Epithelial cell of esophagus (primary cell): ENCODE measurements at regions not wholly inside any gene's neighbourhood (a gene's known extent, or its start where the extent isn't known, plus 50 kb on each side); places are given as distances from the start of the nearest gene placed in this dataset.
"Not testable (repeated sequence)": the region's sequence is repeated elsewhere in the genome, so short reads cannot be mapped to it uniquely, and the experiment has no call there.

Source experiments
- DNase-seq: peaks from one replicate; pipeline ENCODE4 v3.0.0; 2010; ENCODE audit warnings: low read depth
- H3K4me3 ChIP-seq: 2 replicates; pipeline ENCODE4 v1.5.1; 2011; ENCODE audit warnings: mild to moderate bottlenecking, low read length, control low read depth
- TF ChIP-seq, protein P1 (sequence below): IDR thresholded peaks from 2 replicates; pipeline ENCODE4 v1.5.1; 2011; ENCODE audit warnings: low read depth, mild to moderate bottlenecking, low read length, control low read depth, inconsistent platforms; ENCODE audit not compliant: insufficient read depth; ENCODE audit errors: missing control alignments

DNA sequence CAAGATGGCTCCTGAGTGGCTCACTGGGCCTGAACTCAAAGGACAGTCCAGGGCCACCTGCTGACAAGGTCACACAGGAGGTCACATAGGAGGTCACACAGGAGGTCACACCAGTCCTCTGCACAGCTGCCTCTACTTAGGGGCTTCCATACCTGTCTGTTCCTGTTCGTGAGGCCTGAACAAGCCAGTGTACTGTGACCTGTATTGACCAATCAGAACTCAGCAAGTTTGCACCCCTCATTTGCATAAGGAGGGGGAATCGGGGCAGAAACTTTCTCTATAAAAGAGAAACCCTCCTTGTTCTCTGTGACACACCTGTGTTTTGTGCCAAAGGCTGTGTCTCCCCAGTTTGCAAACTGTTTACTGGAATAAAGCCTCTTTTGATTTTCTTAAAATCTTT lies 478.9 kb downstream of the EIPR1 start:
- H3K4me3 ChIP-seq = no peak overlapping the region
- no peak for DNase-seq
- TF ChIP-seq, protein P1, sequence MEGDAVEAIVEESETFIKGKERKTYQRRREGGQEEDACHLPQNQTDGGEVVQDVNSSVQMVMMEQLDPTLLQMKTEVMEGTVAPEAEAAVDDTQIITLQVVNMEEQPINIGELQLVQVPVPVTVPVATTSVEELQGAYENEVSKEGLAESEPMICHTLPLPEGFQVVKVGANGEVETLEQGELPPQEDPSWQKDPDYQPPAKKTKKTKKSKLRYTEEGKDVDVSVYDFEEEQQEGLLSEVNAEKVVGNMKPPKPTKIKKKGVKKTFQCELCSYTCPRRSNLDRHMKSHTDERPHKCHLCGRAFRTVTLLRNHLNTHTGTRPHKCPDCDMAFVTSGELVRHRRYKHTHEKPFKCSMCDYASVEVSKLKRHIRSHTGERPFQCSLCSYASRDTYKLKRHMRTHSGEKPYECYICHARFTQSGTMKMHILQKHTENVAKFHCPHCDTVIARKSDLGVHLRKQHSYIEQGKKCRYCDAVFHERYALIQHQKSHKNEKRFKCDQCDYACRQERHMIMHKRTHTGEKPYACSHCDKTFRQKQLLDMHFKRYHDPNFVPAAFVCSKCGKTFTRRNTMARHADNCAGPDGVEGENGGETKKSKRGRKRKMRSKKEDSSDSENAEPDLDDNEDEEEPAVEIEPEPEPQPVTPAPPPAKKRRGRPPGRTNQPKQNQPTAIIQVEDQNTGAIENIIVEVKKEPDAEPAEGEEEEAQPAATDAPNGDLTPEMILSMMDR = no peak

DNA sequence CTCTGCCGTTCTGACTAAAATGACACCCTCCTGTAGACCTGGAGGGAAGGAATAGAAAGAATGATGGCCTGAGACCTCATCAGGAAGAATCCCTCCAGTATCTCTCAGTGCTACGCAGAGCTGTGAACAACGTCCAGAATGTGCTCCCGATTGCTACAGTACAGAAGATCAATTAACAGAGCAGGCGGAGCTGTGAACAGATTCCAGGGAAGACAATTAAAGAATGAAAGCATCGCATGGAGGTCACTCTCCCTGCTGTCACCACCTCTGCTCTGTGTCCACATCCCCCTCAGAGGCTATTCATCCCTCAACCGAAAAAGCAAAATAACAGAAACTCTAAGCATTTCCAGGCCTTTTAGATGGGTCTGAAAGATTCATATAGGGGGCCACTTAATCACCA lies 481.0 kb downstream of the EIPR1 start:
- H3K4me3 ChIP-seq = no peak overlapping the region
- no peak for DNase-seq
- TF ChIP-seq, protein P1 = no peak

DNA sequence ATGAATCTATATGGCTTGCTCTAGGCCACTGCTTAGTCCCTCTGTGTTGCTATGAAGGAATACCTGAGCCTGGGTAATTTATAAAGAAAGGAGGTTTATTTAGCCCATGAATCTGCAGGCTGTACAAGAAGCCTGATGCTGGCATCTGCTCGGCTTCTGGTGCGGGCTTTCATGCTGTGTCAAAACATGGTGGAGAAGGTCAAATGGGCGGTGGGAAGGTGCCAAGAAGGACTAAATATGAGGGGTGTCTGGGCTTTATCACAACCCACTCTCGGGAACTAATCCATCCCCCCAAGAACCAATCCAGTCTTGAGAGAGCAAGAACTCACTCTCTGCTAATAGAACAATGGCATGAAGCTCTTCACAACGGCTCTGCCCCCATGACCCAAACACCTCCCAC lies 481.6 kb downstream of the EIPR1 start:
- DNase-seq = no peak
- TF ChIP-seq, protein P1 = no peak
- H3K4me3 ChIP-seq = no peak overlapping the region

DNA sequence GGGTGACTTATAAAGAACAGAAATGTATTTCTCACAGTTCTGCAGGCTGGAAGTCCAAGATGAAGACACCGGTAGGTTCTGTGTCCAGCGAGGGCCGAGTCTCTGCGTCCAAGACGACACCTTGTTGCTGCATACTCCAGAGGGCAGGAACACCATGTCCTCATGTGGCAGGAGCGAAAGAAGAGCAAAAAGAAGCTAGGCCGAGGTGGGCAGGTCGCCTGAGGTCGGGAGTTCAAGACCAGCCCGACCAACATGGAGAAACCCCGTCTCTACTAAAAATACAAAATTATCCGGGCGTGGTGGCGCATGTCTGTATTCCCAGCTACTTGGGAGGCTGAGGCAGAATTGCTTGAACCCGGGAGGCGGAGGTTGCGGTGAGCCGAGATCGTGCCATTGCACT lies 483.6 kb downstream of the EIPR1 start:
- not testable (repeated sequence) for DNase-seq, H3K4me3 ChIP-seq

DNA sequence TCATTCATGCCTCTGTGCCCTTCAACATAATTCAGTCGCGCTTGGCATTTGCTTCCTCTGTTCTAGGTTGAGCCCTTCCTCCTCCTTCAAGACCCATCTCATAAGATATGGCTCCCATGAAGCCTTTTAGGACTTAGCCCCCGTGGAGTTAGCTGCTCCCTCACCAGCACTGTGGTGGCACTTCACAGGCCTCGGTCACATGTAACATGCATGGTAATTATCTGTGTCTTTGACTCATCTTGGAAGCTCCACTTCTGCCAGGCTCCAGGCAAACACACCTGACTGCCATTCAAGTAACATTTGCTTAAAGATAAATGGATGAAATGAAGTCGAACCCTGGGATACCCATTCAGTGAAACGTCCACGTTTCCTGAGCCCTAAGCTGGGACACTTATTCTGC lies 484.7 kb downstream of the EIPR1 start:
- TF ChIP-seq, protein P1 = no peak
- no peak overlapping the region for H3K4me3 ChIP-seq

DNA sequence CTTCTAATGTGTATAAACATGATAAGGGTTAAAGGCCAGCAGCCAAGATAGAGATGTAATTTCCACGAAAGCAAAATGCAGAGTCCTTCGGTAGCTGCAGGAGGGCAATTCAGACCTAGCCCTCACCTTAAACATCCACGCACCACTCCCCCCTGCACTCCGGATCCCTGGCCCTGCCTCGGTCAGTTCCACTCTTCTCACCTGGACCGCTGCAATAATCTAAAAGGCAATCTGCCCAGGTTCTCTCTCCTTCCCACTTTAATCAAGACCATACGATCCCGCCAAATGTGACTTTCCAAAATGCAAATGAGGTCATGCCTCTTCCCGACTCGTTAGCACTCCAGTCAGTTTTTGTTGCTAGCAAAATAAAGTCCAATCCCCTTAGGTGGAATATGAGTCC lies 485.2 kb downstream of the EIPR1 start:
- no peak overlapping the region for H3K4me3 ChIP-seq
- DNase-seq = no peak
- TF ChIP-seq, protein P1 = no peak

More for the DNA sequence above, 484.7 kb downstream of the EIPR1 start:
- DNase-seq = no peak

DNA sequence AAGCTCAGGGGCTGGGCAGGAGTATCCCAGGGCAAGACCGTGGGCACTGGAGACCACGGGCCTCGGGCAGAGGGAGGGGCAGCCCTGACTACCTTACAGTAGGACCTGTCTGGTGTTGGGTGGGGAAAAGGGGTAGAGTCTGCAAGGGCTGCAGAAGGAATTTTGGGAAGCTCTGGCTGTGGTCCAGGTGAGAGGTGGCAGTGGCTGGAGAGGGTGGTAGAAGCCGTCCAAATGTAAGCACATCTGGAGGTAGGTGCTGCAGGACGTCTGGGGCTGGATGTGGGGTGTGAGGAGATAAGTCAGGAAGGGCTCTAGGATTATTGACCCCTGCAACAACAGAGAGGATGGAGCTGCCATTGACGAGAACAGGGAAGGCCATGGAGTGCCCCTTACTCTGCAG lies 486.7 kb downstream of the EIPR1 start:
- no peak for DNase-seq
- TF ChIP-seq, protein P1 = no peak
- no peak overlapping the region for H3K4me3 ChIP-seq

DNA sequence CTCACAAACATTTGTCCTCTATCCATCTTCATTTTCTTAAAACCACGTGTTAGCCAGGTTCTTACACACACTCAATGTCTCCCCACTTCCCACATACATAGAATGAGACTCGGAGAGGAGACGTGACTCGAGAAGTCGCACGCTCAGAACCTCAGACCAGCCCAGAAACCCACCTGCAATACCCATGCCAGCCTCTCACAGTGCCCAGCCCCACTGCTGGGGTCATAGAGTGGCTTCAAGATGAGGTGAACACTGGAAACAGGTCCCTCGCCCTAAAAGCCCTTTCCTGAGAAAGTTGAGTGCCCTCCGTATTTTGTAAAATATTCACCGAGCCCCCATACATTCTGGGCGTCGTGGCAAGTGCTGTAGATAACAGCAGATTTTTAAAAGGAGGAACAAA lies 487.4 kb downstream of the EIPR1 start:
- H3K4me3 ChIP-seq = no peak overlapping the region
- TF ChIP-seq, protein P1 = no peak
- no peak for DNase-seq
